Thyroid gland (tissue), 4 donors: ENCODE measurements at regions not wholly inside any gene's neighbourhood (a gene's known extent, or its start where the extent isn't known, plus 50 kb on each side); places are given as distances from the start of the nearest gene placed in this dataset.

Source experiments
- POLR2A ChIP-seq, 2 donors: fragments of 450-650 bp; IDR thresholded peaks; one replicate each; pipeline ENCODE4 v1.6.1; 2017; ENCODE audit warnings: antibody characterized with exemption in 2 of 2, mild to moderate bottlenecking in 2 of 2, moderate library complexity in 1 of 2
- TF ChIP-seq, protein P1 (sequence below), 6 experiments: fragments of 200-600 bp in 3 of 6; fragments of 450-650 bp in 3 of 6; sonication (generic) in 3 of 6; IDR thresholded peaks; one replicate each; pipeline ENCODE4 v1.5.1; 2016 to 2019; ENCODE audit warnings: antibody characterized with exemption in 6 of 6, mild to moderate bottlenecking in 2 of 6, inconsistent platforms in 1 of 6, moderate library complexity in 1 of 6

GRCh38 chr15:25248583-25249235, 190.1 kb downstream of the UBE3A start:
- no peak for TF ChIP-seq POLR2A (IDR thresholded peaks at IDR 0.05)
- TF ChIP-seq, protein P1, sequence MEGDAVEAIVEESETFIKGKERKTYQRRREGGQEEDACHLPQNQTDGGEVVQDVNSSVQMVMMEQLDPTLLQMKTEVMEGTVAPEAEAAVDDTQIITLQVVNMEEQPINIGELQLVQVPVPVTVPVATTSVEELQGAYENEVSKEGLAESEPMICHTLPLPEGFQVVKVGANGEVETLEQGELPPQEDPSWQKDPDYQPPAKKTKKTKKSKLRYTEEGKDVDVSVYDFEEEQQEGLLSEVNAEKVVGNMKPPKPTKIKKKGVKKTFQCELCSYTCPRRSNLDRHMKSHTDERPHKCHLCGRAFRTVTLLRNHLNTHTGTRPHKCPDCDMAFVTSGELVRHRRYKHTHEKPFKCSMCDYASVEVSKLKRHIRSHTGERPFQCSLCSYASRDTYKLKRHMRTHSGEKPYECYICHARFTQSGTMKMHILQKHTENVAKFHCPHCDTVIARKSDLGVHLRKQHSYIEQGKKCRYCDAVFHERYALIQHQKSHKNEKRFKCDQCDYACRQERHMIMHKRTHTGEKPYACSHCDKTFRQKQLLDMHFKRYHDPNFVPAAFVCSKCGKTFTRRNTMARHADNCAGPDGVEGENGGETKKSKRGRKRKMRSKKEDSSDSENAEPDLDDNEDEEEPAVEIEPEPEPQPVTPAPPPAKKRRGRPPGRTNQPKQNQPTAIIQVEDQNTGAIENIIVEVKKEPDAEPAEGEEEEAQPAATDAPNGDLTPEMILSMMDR (IDR thresholded peaks at IDR 0.05): no peak
